HEK293 (cell line): ENCODE measurements at regions not wholly inside any gene's neighbourhood (a gene's known extent, or its start where the extent isn't known, plus 50 kb on each side); places are given as distances from the start of the nearest gene placed in this dataset.

Experiments
- ZNF561 ChIP-seq: fragments of 450-650 bp; IDR thresholded peaks from 2 replicates; pipeline ENCODE4 v1.5.1; 2018; ENCODE audit warnings: missing biosample characterization, missing genetic modification characterization, borderline replicate concordance
- ZNF701 ChIP-seq: fragments of 450-650 bp; formaldehyde crosslinking; IDR thresholded peaks from 2 replicates; pipeline ENCODE4 v1.5.1; 2016; ENCODE audit warnings: missing biosample characterization, missing genetic modification characterization

GRCh38 chr1:80064524-80064923 lies 1058.0 kb upstream of the ADGRL4 start:
- TF ChIP-seq ZNF561 (tag by site-specific recombination) (no peak), ZNF701 (tag by site-specific recombination) (no peak)
